Hematopoietic multipotent progenitor cell treated with erythropoietin and hydrocortisone succinate and interleukin-3 and kit ligand, for 15 days (in vitro differentiated cells): ENCODE measurements at regions not wholly inside any gene's neighbourhood (a gene's known extent, or its start where the extent isn't known, plus 50 kb on each side); places are given as distances from the start of the nearest gene placed in this dataset.
"Not testable (repeated sequence)": the region's sequence is repeated elsewhere in the genome, so short reads cannot be mapped to it uniquely, and the experiment has no call there.

Source experiments
- DNase-seq: peaks from one replicate; pipeline ENCODE4 v3.0.0-alpha.2; 2015; ENCODE audit warnings: low spot score

DNA sequence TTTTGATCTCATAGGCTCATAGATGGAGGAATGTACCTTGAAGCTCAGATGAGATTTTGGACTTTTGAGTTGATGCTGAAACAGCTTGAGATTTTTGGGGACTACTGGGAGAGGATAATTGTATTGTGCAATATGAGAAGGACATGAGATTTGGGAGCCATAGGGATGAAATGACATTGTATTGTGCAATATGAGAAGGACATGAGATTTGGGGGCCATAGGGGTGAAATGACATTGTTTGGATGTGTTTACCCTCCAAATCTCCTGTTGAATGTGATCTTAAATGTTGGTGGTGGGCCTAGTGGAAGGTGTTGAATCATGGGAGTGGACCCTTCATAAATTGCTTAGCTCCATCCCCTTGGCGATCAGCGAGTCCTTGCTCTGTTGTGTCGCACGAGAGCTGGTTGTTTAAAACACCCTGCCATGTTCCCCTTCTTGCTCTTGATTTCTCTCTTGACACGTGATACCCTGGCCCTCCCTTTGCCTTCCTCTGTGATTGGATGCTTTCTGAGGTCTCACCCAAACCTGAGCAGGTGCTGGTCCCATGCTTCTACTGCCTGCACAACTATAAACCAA is 110.9 kb upstream of the TPTE start:
- not testable (repeated sequence) for DNase-seq

DNA sequence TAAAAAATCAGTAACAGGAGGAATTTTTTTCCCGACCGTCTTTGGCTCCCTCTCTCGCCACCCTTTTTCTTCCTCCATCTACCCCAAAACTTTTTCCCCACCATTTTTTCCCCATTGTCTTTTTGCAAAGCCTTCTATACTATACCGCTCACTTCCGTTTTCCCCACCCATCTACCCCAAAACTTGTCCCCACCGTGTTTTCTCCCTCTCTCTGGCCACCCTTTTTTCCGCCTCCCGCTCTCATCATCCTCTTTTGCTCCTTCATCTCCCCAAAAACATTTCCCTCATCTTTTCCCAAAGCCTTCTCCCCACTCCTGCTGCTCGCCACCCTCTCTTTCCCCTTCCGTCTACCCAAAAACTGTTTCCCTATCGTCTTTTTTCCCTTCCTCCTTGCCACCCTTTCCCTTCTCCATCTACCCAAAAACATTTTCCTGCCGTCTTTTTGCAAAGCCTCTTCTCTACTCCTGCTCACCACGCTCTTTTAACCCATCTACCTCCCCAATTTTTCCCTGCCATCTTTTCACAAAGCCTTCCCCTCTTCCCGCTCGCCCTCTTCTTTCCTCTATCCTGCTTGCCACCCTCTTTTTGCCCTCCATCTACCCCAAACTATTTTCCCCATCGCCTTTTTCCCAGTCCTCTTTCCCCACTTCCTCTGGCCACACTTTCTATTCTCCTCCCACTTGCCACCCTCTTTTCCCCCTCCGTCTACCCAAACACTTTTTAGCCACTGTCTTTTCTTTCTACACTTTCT is 109.4 kb upstream of the TPTE start:
- not testable (repeated sequence) for DNase-seq

DNA sequence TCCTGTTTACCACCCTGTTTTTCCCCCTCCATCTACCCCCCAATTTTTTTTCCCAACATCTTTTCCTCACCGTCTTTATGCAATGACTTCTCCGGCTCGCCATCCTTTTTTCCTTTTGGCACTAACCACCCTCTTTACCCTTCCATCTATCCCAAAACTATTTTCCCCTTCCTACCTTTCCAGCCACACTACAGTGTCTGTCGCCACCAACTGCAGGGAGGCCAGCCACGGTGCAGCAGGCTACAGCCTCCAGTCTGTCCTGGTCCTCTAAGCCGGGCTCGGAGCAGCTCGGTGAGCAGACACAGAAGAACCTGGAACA is 108.5 kb upstream of the TPTE start:
- DNase-seq = not testable (repeated sequence)

DNA sequence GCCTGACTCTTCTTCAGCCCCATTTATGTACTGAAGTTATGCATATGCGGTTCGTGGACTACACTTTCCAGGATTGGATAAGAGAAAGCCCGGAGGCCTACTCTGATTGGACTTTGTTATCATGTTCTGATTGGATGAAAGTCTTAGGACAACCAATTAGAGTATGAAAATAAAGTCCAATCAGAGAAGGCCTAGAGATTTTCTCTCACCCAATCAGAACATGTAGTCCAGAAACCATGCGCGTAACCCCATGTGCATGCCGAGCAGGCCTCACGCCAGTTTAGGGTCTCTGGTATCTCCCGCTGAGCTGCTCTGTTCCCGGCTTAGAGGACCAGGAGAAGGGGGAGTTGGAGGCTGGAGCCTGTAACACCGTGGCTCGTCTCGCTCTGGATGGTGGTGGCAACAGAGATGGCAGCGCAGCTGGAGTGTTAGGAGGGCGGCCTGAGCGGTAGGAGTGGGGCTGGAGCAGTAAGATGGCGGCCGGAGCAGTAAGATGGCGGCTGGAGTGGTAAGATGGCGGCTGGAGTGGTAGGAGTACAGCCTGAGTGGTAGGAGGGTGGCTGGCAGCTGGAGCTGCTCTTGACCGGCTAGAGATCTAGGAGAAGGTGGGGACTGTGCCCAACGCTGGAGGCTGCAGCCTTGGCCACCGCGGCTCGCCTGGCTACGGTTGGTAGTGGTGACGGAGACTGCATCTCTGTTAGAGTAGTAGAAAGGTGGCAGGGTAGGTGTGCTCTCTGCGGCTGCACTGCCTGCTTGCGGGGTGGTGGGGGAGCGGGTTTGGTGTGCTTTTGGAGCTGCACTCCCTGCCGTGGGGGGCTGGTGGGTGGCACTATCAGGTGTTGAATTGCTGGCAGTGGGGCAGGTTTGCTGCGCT is 107.9 kb upstream of the TPTE start:
- not testable (repeated sequence) for DNase-seq

DNA sequence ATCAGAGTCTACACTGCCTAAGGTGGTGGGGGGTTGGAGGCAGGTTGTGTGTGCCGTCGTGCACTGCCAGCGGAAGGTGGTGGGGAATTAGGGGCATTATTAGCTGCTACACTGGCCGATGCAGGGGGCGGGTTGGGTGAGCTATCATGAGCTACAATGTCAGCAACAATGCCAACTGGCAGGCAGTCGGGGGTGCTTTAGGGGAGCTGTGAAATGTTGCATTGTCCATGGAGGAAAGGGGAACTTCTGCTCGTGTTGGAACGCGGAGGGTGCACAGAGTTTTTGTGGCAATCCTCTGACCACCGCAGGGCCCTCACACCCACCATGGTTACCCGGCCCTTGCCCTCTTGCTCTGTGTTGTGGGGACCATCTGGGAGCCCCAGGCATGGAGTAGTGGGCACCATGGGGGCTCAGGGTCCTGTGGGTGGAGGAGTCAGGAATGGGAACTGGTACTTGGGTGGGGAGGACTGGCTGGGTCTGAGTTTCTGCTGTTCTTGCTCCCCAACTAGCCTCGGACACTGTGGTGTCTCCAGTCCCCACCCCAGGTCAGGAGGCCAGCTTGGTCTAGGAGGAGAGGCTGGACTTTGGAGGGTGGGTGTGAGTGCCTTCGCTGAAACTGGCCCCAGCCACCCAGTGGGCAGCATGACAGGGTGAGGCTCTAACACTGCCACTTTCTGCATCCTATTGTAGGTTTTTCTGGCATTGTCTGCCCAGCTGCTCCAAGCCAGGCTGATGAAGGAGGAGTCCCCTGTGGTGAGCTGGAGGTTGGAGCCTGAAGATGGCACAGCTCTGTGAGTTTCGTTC is 107.1 kb upstream of the TPTE start:
- not testable (repeated sequence) for DNase-seq

DNA sequence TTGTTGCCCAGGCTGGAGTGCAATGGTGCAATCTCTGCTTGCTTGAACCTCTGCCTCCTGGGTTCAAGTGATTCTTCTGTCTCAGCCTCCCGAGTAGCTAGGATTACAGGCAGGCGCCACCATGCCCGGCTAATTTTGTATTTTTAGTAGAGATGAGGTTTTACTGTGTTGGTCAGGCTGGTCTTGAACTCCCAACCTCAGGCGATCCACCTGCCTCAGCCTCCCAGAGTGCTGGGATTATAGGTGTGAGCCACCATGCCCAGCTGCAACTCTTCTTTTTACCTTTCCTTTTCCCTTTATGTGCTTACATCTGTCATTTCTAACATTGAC is 106.5 kb upstream of the TPTE start:
- not testable (repeated sequence) for DNase-seq

DNA sequence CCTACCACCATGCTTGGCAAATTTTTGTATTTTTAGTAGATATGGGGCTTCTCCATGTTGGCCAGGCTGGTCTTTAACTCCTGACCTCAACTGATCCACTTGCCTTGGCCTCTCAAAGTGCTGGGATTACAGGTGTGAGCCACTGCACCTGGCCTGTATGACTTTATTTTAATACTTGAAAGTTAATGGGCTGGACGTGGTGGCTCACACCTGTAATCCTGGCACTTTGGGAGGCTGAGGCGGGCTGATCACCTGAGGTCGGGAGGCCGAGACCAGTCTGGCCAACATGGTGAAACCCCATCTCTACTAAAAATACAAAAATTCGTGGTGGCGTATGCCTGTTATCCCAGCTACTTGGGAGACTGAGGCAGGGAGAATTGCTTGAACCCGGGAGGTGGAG is 105.9 kb upstream of the TPTE start:
- not testable (repeated sequence) for DNase-seq

DNA sequence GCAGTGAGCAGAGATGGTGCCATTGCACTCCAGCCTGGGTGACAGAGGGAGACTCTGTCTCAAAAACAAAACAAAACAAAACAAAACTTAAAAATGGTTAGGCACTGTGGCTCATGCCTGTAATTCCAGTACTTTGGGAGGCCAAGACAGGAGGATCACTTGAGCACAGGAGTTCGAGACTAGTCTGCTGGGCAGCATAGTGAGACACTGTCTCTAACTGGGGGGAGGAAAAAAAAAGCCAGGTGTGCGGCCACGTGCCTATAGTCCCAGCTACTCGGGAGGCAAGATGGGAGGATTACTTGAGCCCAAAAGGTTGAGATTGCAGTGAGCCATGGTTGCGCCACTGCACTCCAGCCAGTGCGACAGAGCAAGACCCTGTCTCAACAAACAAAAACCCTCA is 105.5 kb upstream of the TPTE start:
- not testable (repeated sequence) for DNase-seq

DNA sequence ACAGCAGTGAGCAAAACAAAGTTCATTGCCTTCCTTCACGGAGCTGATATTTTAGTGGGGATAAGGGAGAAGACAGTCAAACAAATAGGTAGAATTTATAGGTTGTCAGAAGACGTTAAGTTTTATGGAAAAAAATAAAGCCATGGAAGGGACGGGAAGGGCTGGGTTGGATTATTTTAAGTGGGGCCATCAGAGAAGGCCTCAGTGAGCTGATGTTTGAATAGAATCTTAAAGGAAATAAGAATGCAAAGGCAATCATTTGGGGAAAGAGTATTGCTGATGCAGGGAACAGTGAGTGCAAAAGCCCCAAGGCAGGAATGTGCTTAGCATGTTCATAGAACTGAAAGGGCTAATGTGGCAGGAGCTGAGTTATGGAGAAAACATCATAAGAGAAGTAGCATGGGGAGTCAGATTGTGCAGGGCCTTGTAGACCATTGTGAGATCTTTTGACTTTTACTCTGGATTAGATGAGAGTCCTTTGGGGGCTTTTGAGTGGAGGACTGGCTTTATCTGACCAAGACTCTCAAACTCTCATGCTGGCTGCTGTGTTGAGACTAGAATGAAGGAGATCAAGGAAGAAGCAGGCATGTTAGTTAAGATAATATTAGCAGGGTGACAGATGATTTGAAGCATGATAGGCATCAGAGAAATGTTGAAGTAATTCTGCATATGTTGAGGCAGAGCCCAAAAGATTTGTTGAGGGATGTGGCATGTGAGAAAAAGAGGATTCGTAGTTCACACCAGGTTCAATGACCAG is 104.5 kb upstream of the TPTE start:
- DNase-seq = not testable (repeated sequence)

DNA sequence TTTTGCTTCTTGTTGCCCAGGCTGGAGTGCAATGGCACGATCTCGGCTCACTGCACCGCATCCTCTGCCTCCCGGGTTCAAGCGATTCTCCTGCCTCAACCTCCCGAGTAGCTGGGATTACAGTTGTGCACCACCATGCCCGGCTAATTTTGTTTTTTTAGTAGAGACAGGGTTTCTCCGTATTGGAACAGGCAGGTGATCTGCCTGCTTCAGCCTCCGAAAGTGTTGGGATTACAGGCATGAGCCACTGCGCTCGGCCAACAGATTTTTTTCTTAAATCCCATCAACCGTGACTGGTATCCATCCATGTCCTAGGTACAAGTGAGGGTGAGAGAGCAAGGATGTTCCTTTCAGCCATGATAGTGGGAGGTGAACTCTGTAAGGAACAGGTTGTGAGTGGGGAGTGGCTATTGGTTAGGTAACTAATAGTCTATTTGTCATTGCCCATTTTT is 103.8 kb upstream of the TPTE start:
- DNase-seq = not testable (repeated sequence)

DNA sequence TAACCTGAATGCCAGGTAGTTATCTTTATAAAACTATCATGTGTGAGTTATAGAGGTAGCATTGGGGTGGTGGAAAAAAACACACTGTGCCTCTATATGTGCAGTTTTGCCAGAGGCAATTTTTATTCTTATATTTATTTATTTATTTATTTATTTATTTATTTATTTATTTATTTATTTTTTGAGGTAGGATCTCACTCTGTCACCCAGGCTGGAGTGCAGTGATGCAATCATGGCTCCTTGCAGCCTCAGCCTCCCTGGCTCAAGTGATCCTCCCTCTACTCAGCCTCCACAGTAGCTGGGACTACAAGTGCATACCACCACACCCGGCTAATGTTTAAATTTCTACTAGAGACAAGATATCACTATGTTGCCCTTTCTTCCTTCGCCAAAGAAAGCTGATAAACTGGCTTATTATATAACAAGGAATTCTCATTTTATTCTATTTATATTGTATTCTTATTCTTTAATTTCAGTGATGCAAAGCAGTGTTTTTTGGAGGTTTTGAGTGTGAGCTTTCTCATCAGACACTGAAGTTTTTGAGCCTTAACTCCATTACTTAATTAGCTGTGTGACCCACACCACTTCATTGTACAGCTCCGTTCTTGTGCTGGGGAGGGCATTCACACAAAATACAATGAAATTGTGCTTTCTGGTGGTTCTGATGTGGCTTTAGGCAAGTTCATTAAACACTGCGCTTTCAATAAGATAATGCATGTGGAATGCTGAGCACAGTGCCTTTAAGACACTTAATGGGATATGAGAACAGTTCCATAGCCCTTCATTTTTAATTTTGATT is 102.9 kb upstream of the TPTE start:
- not testable (repeated sequence) for DNase-seq

DNA sequence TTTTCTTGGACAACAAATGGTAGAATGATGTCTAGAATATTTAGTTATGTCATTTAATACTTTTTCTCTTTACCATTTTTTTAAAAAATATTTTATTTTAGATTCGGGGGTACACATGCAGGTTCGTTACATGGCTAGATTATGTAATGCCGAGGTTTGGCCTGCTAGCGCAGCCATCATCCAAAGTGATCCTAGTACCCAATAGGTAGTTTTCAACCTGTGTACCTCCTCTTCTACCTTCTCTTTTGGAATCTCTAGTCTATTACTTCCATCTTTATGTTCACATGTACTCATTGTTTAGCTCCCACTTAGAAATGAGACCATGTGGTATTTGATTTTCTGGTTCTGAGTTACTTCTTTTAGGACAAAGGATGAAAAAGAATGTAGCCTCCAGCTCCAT is 100.2 kb upstream of the TPTE start:
- DNase-seq = not testable (repeated sequence)

DNA sequence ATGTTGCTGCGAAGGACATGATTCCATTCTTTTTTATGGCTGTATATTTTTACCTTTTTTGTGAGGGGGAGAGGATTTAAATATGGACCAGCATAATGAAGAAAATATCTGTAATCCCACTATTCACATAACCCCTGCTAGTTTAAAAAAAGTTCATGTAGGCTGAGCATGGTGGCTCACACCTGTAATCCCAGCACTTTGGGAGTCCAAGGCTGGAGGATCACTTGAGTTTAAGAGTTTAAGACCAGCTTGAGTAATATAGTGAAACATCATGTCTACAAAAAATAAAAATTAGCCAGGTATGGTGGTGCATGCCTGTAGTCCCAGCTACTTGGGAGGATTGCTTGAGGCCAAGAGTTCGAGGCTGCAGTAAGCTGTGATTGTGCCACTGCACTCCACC is 99.8 kb upstream of the TPTE start:
- not testable (repeated sequence) for DNase-seq

DNA sequence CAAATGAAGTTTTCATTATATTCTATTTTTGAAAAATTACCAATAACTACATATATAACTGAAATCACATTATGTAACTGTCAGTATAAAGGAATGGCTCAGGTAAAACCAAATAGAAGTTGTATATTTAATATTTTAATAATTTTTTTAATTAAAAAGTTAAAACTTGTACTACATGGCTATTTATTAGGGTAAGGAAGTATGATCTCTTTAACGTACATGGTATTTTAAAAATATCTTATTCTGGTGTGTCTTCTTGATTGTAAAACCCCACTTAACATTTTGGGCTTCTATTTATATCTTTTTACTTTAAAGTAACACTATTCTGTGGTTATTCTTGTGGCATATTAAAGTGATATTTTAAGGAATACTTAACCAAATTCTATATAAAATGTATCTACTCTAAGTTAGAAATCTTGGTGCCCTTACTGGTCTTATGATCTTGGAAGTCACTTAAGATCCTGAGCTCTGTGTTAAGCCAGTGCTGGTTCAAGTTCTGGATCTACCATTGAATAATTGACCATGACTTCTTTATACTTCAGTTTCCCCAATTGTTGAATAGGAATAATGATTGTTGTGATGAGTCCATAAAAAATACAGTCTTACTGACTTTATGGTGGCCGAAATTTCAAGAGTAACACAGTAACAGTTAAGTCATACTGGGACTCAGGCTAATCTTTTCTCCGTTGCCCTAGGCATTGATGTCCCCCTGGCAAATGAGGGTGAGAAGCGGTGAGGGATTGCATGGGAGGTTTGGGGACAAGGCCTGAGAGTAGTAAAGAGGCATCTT is 97.1 kb upstream of the TPTE start:
- DNase-seq = not testable (repeated sequence)

DNA sequence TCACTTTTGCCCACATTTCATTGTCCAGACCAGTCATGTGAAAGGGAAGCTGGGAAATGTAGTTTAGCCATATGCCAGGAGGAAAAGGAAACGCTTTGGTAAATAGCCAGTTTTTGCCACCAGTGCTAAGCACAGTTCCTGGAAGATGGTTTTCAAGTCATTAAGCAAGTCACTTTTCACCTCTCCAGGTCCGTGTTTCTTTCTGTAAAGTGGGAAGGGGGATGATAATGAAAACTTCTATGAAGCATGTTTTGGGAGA is 96.6 kb upstream of the TPTE start:
- DNase-seq = not testable (repeated sequence)

DNA sequence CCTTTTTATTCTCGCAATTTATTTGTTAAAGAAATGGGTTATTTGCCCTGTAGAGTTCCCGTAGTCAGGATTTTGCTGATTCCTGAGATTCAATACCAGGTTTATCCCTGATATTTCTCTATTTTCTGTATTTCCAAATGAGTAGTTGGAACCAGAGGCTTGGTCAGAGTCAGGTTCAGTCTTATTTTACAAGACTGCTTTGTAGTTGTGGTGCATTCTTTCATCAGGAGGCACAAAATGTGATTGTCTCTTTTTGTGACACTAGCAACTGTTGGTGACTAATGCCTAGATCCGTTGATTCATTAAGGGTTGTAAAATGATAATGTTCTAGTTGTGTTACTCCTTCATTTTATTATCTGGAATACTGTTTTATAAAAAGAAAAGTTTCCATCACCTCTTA is 95.5 kb upstream of the TPTE start:
- no peak for DNase-seq

DNA sequence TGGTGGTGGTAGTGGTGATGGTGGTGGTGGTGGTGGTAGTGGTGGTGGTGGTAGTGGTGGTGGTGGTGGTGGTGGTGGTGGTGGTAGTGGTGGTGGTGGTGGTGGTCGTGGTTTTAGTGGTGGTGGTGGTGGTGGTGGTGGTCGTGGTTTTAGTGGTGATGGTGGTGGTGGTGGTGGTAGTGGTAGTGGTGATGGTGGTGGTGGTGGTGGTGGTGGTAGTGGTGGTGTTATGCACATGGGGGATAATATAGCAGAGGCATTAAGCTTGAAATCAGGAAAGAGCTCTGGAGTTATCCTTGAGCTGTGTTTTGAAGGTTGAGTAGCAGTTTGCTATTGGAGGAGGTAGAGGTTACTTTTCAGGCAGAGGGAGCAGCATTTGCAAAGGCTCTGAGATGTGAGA is 94.6 kb upstream of the TPTE start:
- not testable (repeated sequence) for DNase-seq

DNA sequence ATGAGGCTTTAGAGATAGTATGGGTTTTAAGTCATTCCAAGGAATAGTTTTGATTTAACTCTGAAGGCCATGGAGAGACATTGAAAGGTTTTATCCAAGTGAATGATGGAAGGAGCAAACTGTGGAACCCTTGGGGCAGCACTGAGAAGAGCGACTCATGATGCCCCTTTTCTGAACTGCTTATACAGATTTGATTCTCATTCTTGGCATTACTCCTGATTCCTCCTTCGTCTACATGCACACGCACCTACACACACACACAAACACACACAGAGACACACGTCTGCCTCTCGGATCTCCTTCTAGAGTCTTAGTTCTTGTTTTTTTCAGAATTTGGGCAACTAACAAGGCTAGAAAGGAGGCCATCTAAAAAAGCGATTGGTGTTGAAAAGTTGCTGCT is 94.1 kb upstream of the TPTE start:
- not testable (repeated sequence) for DNase-seq

DNA sequence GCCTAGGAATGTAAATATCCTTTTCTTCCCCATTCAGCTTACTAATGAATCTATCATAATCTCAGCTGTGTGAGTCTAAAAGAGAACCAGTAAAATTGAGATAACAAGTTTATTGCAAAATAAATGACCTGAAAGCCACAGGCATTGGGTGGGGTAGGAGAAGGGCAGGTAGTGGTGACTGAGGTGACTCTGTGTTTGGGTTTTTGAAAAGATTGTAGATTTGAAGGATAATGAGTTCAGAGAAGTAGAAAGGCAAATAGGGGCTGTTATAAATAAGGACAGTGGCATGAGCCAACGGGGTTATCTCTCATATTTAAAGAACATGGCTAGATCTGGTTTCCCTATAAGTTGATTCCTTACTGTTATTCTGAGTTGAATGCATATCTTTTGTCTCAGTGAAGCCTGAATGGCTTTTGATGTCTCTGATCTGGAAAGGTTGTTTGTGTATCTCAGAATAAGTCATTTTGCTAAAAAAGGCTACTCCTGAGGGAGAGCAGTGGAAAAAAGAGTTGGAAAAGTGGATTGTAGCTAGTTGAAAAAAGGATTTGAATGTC is 92.3 kb upstream of the TPTE start:
- not testable (repeated sequence) for DNase-seq

DNA sequence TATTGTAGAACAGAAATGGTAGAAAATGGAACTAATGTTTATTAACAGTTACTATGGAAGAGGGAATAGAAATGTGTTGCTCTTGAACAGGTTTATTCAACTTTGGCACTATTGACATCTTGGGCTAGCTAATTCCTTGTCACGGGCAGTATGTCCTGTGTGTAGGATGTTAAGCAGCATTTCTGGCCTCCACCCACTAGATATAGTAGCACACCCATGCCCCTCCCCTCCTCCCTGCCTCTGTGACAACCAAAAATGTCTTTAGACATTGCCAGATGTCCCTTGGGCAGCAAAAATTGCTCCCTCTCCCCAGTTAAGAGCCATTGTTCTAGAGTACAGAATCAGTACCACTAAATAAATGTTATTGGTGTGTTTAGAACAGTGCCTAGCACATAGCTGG is 91.4 kb upstream of the TPTE start:
- DNase-seq = no peak
